Prostate gland (tissue), 2 donors: ENCODE measurements at regions not wholly inside any gene's neighbourhood (a gene's known extent, or its start where the extent isn't known, plus 50 kb on each side); places are given as distances from the start of the nearest gene placed in this dataset.

Experiments
- CTCF ChIP-seq, 4 experiments: fragments of 200-600 bp in 2 of 4; fragments of 450-650 bp in 2 of 4; sonication (generic) in 2 of 4; IDR thresholded peaks; 1 replicate in 3 of 4; 2 replicates in 1 of 4; pipeline ENCODE4 v1.5.1; 2016 to 2019; ENCODE audit warnings: antibody characterized with exemption in 4 of 4, mild to moderate bottlenecking in 2 of 4, moderate library complexity in 2 of 4
- POLR2AphosphoS5 ChIP-seq: sonication (generic); formaldehyde crosslinking; IDR thresholded peaks from one replicate; pipeline ENCODE4 v1.6.1; 2017; ENCODE audit warnings: antibody characterized with exemption

- no peak for TF ChIP-seq CTCF (IDR thresholded peaks at IDR 0.05)
- no peak for TF ChIP-seq POLR2AphosphoS5
These were observed 458.6 kb downstream of the FBXO15 start for GRCh38 chr18:73688851-73689711.
